ENCODE measurements at regions not wholly inside any gene's neighbourhood (a gene's known extent, or its start where the extent isn't known, plus 50 kb on each side); places are given as distances from the start of the nearest gene placed in this dataset.

GRCh38 chr13:37357548-37357947 lies 241.0 kb downstream of the POSTN start:
- no peak for DNase-seq

- DNase-seq, result no peak
Measured at GRCh38 chr13:37353911-37354310, 244.7 kb downstream of the POSTN start.

- DNase-seq, result no peak
Measured at GRCh38 chr13:37351211-37351610, 245.7 kb upstream of the CSNK1A1L start.

DNA sequence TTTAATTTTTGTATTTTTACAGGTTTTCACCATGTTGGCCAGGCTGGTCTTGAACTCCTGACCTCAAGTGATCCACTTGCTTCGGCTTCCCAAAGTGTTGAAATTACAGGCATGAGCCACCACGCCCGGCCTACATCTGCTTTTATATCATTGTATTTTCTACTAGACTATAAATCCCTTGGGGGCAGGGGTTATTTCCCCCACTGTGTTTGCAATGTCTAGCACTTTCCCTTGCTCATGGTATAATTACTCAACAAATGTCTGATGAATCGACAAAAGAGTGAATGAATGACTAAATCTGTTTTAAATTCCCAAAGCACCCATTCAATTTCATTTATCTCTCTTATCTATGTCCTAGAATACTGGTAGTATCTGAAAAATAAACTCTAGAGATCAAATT lies 244.5 kb upstream of the CSNK1A1L start:
- no peak for DNase-seq

- DNase-seq, result no peak
Measured at GRCh38 chr13:37348916-37349643, 243.6 kb upstream of the CSNK1A1L start.

GRCh38 chr13:37345869-37346268 lies 240.4 kb upstream of the CSNK1A1L start:
- DNase-seq, result no peak

DNA sequence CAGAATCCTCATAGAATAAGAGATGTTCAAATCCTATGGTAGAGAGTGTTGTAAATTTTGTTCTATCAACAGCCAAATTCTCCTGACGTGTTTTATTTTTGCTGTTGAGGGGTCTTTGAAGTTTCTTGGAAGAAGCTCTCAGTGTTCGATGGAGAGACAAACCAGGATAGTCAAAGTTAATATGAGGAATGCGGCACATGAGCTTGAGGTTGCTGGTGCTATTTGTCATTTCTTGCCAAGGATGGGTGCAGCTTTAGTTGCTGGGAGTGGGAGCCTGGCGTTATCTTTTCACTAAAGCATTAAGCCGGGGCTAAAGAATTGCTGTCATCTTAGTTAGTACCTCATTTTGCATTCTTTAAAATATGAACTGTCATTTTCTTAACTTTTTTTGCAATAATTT lies 239.9 kb upstream of the CSNK1A1L start:
- no peak for DNase-seq

GRCh38 chr13:37344056-37344455 lies 238.6 kb upstream of the CSNK1A1L start:
- DNase-seq, result no peak

- DNase-seq, result no peak
Measured at GRCh38 chr13:37342205-37342604, 236.7 kb upstream of the CSNK1A1L start.

DNA sequence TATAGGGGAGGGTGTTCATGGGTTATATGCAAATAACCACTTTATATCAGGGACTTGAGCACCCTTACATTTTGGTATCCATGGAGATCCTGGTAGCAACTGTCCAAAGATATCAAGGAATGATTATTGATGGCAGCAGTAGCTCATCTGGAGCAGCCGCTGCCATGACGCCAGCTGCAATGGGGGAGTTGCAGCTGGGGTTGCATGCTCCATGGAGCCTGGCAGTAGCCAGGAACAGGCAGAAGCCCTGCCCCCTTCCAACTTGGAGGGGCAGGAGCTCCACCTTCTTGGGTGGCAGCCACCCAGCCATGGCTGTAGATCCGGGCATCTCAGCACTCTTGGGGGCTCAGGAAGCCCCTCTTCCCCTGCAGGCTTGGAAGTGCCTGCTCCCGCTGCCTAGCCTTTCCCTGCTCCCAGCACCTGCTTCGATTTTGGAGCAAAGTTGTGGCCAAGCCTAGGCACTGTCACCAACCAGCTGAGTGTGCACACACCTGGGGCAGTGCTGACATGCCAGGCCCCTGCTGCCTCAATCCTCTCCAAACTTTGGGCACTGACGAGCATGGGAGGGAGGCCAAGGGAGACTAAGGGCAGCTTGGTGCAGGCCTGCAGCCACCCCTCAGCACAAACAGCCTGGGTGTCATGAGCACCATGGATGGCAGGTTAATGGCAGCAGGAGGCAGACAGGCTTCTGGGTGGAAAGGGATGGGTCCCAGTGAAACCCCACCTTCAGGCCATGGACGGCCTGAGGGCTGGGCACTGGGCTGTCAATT lies 235.6 kb upstream of the CSNK1A1L start:
- no peak for DNase-seq

GRCh38 chr13:37339386-37339735 lies 233.9 kb upstream of the CSNK1A1L start:
- no peak for DNase-seq

- no peak for DNase-seq
Measured at GRCh38 chr13:37338726-37339385, 233.4 kb upstream of the CSNK1A1L start.

DNA sequence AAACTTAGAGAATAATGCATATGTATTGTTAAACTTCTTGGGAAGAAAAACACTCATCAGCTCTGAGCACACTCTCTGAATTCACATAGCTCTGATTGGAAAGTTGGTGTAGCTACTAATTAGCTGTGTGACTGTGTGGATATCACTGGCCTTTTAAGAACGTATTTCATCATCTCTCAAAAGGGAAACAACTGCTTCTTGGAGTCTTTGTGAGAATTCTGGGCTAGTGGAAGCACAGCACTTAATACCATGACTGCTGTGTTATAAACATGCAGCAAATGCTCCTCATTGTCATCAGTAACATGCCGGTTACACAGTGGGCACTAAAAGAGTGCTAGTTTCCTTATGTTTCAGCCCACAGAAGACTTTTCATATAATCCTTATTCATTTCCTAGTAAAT lies 220.9 kb upstream of the CSNK1A1L start:
- DNase-seq, result no peak

GRCh38 chr13:37319031-37319443 lies 213.6 kb upstream of the CSNK1A1L start:
- DNase-seq, result no peak

GRCh38 chr13:37316935-37317334 lies 211.5 kb upstream of the CSNK1A1L start:
- no peak for DNase-seq

DNA sequence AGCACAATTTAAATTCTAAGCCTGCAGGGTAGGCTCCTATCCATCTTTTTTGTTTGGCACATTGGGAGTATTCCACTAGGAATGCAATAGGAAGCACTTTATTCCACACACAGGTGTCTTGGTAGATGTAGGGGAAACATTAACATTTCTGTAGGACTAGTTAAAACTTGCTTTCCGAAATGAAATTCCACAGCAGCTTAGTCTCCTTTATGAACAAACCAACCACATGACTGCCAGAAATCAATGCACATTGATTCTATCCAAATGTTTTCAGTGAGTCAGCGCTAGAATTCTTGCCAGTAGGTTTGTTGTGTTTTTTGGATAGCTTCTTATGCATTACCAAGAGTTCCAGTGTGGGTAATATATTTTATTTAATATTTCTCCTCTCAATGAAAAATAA lies 207.9 kb upstream of the CSNK1A1L start:
- DNase-seq, result no peak

- peak; percentile 31 for DNase-seq
Measured at GRCh38 chr13:37306778-37307544, 201.5 kb upstream of the CSNK1A1L start.

GRCh38 chr13:37303606-37304005 lies 198.1 kb upstream of the CSNK1A1L start:
- DNase-seq, result no peak

DNA sequence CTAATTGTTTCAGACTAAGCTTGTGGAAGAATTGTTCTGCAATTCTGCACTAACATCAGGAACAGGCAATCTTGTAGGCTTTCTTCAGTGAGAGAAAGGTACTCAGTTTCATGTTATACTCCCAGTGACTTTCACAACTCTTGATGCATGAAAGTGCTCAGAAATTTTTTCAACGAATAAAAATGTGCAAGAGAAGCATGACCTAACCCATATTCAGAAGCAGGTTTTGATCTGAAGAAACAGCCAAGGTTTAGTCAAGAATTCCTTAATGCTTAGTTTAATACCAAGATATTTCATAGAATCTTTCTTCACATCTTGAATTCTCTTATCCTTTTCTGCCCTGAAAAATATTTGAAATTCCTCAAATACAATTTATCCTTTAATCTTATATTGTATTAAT lies 197.2 kb upstream of the CSNK1A1L start:
- no peak for DNase-seq

DNA sequence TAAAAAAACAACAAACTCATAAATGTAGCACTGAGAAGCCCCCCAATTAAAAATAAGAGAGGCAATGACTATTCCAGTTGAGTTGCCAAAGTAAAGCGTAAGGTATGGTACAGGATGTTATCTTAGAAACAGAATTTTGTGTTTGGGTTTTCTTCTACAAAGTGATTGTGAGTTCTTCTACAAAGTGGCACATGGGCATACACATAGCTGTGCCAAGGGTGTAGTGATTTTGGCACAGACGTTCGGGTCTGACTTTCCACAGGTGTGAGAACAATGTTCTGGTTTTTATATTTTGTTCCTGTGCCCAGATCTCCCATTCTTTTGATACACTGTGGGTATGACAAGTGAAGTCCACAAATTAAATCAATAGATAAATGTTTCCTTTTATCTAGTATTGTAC lies 190.1 kb upstream of the CSNK1A1L start:
- DNase-seq, result no peak

DNA sequence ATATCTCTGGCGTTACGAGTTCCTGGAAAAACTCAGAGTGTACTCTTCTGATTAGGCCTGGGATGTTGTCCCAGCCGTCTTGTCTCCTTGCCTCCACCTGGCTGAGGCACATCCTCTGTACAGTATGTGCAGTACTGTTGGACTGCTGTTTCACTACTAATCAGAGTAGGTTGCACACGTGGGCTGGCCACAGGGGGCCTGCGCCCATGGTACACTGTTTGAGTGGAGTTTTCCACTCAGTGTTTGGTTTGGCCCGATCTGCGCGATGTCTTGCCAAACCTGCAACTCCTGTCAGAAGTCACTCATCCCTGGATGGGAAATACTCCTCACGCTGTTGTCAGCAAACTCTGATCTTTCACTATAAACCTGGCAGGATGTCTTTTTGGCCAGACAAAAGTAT lies 189.6 kb upstream of the CSNK1A1L start:
- no peak for DNase-seq

GRCh38 chr13:37294472-37294871 lies 189.0 kb upstream of the CSNK1A1L start:
- no peak for DNase-seq

- DNase-seq, result no peak
Measured at GRCh38 chr13:37293295-37293694, 187.8 kb upstream of the CSNK1A1L start.
